ENCODE measurements at regions not wholly inside any gene's neighbourhood (a gene's known extent, or its start where the extent isn't known, plus 50 kb on each side); places are given as distances from the start of the nearest gene placed in this dataset.

DNA sequence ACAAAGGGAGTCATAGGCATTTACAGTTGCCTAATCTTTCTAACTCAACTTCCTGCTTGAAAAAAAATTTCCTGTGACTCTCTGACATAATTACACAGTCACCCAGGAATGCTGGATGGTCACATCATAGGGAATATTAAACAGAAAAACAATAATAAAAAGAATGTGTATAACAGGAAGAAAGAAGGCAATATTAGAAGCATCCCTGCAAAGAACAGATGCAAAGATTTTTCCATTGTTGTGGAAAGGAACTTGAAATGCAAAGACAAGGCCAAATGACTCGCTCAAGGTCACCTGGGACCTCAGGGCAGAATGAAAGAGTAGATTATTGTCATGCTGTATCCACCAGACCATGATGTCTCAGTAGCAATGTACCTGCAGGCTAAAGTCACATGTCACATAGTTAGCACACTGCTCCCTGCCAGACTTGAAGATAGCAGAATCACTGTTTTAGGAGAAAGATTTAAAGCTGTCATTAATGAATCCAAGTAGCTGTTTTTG is 184.3 kb downstream of the CYYR1 start:
- H3K9me3 Mint-ChIP-seq: peaks cover 3% of the 10 kb centered on the region
- no peak overlapping the region for H3K4me3 Mint-ChIP-seq
- peaks cover 32% of the 10 kb centered on the region for H3K4me1 Mint-ChIP-seq
- peaks cover 4% of the 10 kb centered on the region for H3K27me3 Mint-ChIP-seq (ENCODE audit: low read depth)
- H3K36me3 Mint-ChIP-seq (ENCODE audit: low read depth): no peaks in the 10 kb centered on the region
- no peak for TF ChIP-seq CTCF (IDR thresholded peaks at IDR 0.05; ENCODE audit: unreplicated experiment in 3 of 3)
- peak overlapping the region in 1 of 3 experiments; percentile 76 for H3K27ac Mint-ChIP-seq

GRCh38 chr21:26385721-26386120 is 187.4 kb downstream of the CYYR1 start:
- H3K9me3 Mint-ChIP-seq: peaks cover 8% of the 10 kb centered on the region
- H3K4me1 Mint-ChIP-seq: peaks cover 19% of the 10 kb centered on the region
- no peaks in the 10 kb centered on the region for H3K36me3 Mint-ChIP-seq (ENCODE audit: low read depth)
- no peak overlapping the region for H3K4me3 Mint-ChIP-seq
- TF ChIP-seq CTCF (IDR thresholded peaks at IDR 0.05; ENCODE audit: unreplicated experiment in 3 of 3): no peak
- peaks cover 8% of the 10 kb centered on the region for H3K27me3 Mint-ChIP-seq (ENCODE audit: low read depth)
- no peak overlapping the region for H3K27ac Mint-ChIP-seq

DNA sequence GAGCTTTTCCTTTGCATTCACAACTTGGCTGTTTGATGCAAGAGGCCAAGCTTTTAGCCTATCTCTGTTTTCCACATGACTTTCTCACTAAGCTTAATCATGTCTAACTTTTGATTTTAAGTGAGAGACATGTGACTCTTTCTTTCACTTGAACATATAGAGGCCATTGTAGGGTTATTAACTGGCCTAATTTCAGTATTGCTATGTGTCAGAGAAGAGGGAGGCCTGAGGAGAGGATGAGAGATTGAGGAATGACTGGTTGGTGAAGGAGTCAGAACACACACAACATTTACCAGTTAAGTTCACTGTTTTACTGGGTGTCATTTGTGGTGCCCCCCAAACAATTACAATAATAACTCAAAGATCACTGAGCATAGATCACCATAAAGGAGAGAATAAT is 193.5 kb downstream of the CYYR1 start:
- TF ChIP-seq CTCF (IDR thresholded peaks at IDR 0.05; ENCODE audit: unreplicated experiment in 3 of 3): no peak
- Mint-ChIP-seq H3K4me3 (no peak overlapping the region), H3K36me3 (ENCODE audit: low read depth) (no peaks in the 10 kb centered on the region), H3K27ac (no peak overlapping the region), H3K9me3 (peaks cover 5% of the 10 kb centered on the region), H3K4me1 (no peaks in the 10 kb centered on the region), H3K27me3 (ENCODE audit: low read depth) (peaks cover 8% of the 10 kb centered on the region)

GRCh38 chr21:26377111-26377694 is 195.9 kb downstream of the CYYR1 start:
- Mint-ChIP-seq H3K9me3 (no peaks in the 10 kb centered on the region), H3K4me1 (no peaks in the 10 kb centered on the region), H3K27me3 (ENCODE audit: low read depth) (no peaks in the 10 kb centered on the region), H3K4me3 (no peak overlapping the region), H3K36me3 (ENCODE audit: low read depth) (no peaks in the 10 kb centered on the region), H3K27ac (no peak overlapping the region)
- TF ChIP-seq CTCF (IDR thresholded peaks at IDR 0.05; ENCODE audit: unreplicated experiment in 3 of 3): no peak

- Mint-ChIP-seq H3K27me3 (ENCODE audit: low read depth) (no peaks in the 10 kb centered on the region), H3K4me3 (no peak overlapping the region), H3K36me3 (ENCODE audit: low read depth) (no peaks in the 10 kb centered on the region)
Observed at GRCh38 chr21:26374817-26375216, 198.3 kb downstream of the CYYR1 start.

More at GRCh38 chr21:26374817-26375216, 198.3 kb downstream of the CYYR1 start:
- no peak overlapping the region for H3K27ac Mint-ChIP-seq
- H3K9me3 Mint-ChIP-seq: peaks cover 3% of the 10 kb centered on the region
- no peak for TF ChIP-seq CTCF (IDR thresholded peaks at IDR 0.05; ENCODE audit: unreplicated experiment in 3 of 3)
- H3K4me1 Mint-ChIP-seq: no peaks in the 10 kb centered on the region

Data from nephron (organoid).